ENCODE measurements at regions not wholly inside any gene's neighbourhood (a gene's known extent, or its start where the extent isn't known, plus 50 kb on each side); places are given as distances from the start of the nearest gene placed in this dataset.

DNA sequence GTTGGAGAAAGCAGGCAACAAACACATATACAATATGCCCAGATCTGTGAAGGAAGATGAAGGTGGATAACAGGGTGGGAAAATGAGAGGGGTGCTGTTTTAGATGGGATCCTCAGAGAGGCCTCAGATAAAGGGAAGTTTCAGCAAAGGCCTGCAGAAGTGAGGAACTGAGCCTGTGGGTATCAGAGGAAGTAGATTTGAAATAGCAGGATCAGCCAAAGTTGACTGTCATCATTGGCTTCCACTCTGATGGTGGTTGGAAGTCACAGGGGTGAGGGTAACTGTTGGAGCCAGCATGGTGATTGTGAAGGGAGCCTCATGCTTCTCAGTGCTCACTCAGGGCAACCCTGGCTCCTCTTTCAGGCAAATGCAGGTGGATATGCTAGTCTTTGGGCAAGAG is 607.2 kb upstream of the CLINT1 start:
- H3K4me1 ChIP-seq = no peaks in the 10 kb centered on the region
- intact Hi-C loops (cut with DNase I) = no loop called here
- no peak for DNase-seq
- no peak overlapping the region for H3K27ac ChIP-seq
- no peaks in the 10 kb centered on the region for H3K36me3 ChIP-seq
- TF ChIP-seq, protein P1, sequence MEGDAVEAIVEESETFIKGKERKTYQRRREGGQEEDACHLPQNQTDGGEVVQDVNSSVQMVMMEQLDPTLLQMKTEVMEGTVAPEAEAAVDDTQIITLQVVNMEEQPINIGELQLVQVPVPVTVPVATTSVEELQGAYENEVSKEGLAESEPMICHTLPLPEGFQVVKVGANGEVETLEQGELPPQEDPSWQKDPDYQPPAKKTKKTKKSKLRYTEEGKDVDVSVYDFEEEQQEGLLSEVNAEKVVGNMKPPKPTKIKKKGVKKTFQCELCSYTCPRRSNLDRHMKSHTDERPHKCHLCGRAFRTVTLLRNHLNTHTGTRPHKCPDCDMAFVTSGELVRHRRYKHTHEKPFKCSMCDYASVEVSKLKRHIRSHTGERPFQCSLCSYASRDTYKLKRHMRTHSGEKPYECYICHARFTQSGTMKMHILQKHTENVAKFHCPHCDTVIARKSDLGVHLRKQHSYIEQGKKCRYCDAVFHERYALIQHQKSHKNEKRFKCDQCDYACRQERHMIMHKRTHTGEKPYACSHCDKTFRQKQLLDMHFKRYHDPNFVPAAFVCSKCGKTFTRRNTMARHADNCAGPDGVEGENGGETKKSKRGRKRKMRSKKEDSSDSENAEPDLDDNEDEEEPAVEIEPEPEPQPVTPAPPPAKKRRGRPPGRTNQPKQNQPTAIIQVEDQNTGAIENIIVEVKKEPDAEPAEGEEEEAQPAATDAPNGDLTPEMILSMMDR (IDR thresholded peaks at IDR 0.05) = no peak
- H3K9me3 ChIP-seq = no peaks in the 10 kb centered on the region
- no peak overlapping the region for H3K4me3 ChIP-seq
- no peak overlapping the region for H3K9ac ChIP-seq (ENCODE audit: low read depth in 2 of 2, low read length in 2 of 2)
- no peaks in the 10 kb centered on the region for H3K27me3 ChIP-seq

DNA sequence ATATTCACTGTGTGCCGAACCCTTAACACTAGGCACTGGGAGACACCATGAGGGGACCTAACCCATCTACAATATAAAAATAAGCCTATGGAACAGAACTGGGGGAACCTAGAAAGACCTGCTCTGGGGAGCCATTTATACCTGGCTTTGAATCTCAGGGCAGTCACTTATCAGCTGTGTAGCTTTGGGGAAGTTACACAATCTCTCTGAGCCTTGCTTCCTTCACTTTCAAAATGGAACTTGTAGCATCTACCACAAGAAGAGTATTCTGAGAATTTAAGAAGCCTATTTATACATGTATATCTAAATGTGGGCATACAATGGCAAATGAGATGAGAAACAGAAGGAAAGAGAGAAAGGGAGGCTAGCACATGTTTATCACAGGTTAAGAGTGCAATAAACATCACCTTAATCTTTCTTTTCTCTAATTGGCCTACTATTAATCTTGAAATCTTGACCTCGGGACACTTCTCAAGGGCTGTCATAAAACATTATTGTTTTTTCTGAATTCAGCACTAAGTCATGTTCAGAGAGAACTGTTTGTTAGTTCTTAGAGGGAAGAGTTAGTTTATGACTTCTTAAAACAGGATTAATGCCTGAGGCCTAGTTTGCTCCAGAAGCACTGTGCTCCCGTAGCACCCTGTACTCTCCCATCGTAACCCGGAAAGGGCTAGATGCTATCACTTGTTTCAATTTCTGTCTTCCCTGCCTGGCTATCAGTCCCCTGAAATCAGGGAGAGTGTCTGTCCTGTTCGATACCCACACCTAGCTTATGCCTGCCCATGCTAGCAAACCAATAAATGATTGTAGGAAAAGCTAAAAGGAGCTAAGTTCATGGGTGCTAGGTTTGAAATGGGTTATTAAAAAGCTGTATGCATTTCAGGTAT is 606.4 kb upstream of the CLINT1 start:
- no peak for DNase-seq

DNA sequence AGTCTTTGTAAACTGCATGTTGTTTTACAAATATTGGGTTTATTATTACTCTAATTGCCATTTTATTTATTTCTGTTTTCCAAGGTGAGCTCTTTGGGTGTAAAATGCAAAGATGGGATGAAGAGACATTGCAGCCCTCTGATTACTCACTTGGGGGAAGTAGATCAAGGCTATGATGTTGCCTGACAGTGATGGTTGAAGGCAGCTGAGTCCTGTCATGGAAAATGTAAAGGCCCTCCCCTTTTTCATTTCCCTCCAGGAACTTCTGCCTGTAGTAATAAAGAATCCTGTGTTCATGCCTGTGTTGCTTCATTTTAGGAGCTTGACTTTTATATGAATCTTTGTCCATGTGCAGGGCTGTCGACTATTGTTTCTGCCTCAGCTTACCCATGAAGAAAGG is 605.4 kb upstream of the CLINT1 start:
- no peak overlapping the region for H3K9ac ChIP-seq (ENCODE audit: low read depth in 2 of 2, low read length in 2 of 2)
- no peak for DNase-seq
- no peak overlapping the region for H3K27ac ChIP-seq
- TF ChIP-seq, protein P1 (IDR thresholded peaks at IDR 0.05) = no peak
- no peaks in the 10 kb centered on the region for H3K36me3 ChIP-seq
- no peak overlapping the region for H3K4me3 ChIP-seq
- H3K27me3 ChIP-seq = no peaks in the 10 kb centered on the region
- H3K4me1 ChIP-seq = no peaks in the 10 kb centered on the region
- intact Hi-C loops (cut with DNase I) = no loop called here
- no peaks in the 10 kb centered on the region for H3K9me3 ChIP-seq

More for the DNA sequence above, 606.4 kb upstream of the CLINT1 start:
- Histone ChIP-seq H3K9me3 (no peaks in the 10 kb centered on the region), H3K27me3 (no peaks in the 10 kb centered on the region), H3K4me3 (no peak overlapping the region), H3K36me3 (no peaks in the 10 kb centered on the region), H3K4me1 (no peaks in the 10 kb centered on the region), H3K9ac (ENCODE audit: low read depth in 2 of 2, low read length in 2 of 2) (no peak overlapping the region), H3K27ac (no peak overlapping the region)
- intact Hi-C loops (cut with DNase I) = no loop called here
- TF ChIP-seq, protein P1 (IDR thresholded peaks at IDR 0.05) = no peak

DNA sequence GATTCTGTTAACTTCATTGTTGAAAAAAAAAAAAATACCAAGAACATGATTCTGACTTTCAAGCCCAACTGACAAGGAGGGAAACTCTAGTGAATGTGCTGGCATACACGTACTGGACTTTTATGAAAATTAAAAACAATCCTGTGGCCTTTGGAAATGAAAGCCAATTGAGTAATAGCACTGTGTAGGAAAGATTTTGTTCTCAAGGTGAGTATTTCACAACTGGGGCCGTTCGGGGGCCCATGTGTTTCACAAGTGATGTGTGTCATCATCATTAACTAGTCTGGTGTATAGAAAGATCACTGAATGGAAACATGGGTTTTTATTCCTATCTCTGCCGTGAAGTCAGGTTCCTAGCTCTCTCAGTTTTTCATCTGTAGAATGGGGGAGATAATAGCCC is 605.0 kb upstream of the CLINT1 start:
- DNase-seq = no peak
- Histone ChIP-seq H3K27ac (no peak overlapping the region), H3K4me3 (no peak overlapping the region), H3K27me3 (no peaks in the 10 kb centered on the region), H3K4me1 (no peaks in the 10 kb centered on the region), H3K36me3 (no peaks in the 10 kb centered on the region), H3K9me3 (no peaks in the 10 kb centered on the region), H3K9ac (ENCODE audit: low read depth in 2 of 2, low read length in 2 of 2) (no peak overlapping the region)
- intact Hi-C loops (cut with DNase I) = no loop called here
- TF ChIP-seq, protein P1 (IDR thresholded peaks at IDR 0.05) = no peak

DNA sequence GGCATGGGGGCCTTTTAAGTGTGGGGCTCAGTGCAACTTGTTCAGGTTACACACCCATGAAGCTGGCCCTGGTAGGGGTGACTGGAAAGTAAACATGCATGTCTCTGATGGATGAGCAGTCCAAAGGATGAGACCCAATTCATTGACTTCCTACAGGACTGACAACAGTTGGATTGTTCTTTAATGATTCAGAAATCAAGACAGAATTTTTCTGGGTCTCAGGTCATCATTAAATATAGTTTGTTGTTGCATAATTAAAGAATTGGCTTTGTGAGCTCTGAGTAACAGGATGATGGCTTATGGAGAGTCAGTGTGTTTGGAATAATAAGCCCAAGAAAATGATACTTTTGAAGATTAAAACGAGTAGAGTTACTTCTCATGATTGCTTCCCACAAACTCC is 604.2 kb upstream of the CLINT1 start:
- Histone ChIP-seq H3K9ac (ENCODE audit: low read depth in 2 of 2, low read length in 2 of 2) (no peak overlapping the region), H3K36me3 (no peaks in the 10 kb centered on the region), H3K27me3 (no peaks in the 10 kb centered on the region), H3K27ac (no peak overlapping the region), H3K4me1 (no peaks in the 10 kb centered on the region), H3K4me3 (no peak overlapping the region), H3K9me3 (no peaks in the 10 kb centered on the region)
- TF ChIP-seq, protein P1 (IDR thresholded peaks at IDR 0.05) = no peak
- intact Hi-C loops (cut with DNase I) = no loop called here
- no peak for DNase-seq

Measured in colonic mucosa (tissue), 4 donors.